ENCODE measurements at regions not wholly inside any gene's neighbourhood (a gene's known extent, or its start where the extent isn't known, plus 50 kb on each side); places are given as distances from the start of the nearest gene placed in this dataset.

GRCh38 chr2:152827944-152828343, 109.5 kb downstream of the ARL6IP6 start:
- H3K36me3 ChIP-seq (ENCODE audit: control insufficient read depth, insufficient read depth, low read length): no peaks in the 10 kb centered on the region
- no peak overlapping the region for H3K4me3 ChIP-seq (ENCODE audit: low read depth, low read length)
- no peak for DNase-seq (ENCODE audit: low read depth)
- H3K27me3 ChIP-seq (ENCODE audit: control insufficient read depth, insufficient read depth, low read length): no peaks in the 10 kb centered on the region
- no peak for TF ChIP-seq CTCF (IDR thresholded peaks at IDR 0.05; ENCODE audit: insufficient read depth, low read length, poor library complexity, severe bottlenecking)

GRCh38 chr2:152826581-152827279, 108.3 kb downstream of the ARL6IP6 start:
- TF ChIP-seq CTCF (IDR thresholded peaks at IDR 0.05; ENCODE audit: insufficient read depth, low read length, poor library complexity, severe bottlenecking): no peak
- H3K4me3 ChIP-seq (ENCODE audit: low read depth, low read length): no peak overlapping the region
- peak; percentile 26 for DNase-seq (ENCODE audit: low read depth)

GRCh38 chr2:152825834-152826233, 107.4 kb downstream of the ARL6IP6 start:
- Histone ChIP-seq H3K27me3 (ENCODE audit: control insufficient read depth, insufficient read depth, low read length) (no peaks in the 10 kb centered on the region), H3K36me3 (ENCODE audit: control insufficient read depth, insufficient read depth, low read length) (no peaks in the 10 kb centered on the region), H3K4me3 (ENCODE audit: low read depth, low read length) (no peak overlapping the region)
- DNase-seq (ENCODE audit: low read depth): no peak
- TF ChIP-seq CTCF (IDR thresholded peaks at IDR 0.05; ENCODE audit: insufficient read depth, low read length, poor library complexity, severe bottlenecking): no peak

More at GRCh38 chr2:152826581-152827279, 108.3 kb downstream of the ARL6IP6 start:
- Histone ChIP-seq H3K27me3 (ENCODE audit: control insufficient read depth, insufficient read depth, low read length) (no peaks in the 10 kb centered on the region), H3K36me3 (ENCODE audit: control insufficient read depth, insufficient read depth, low read length) (no peaks in the 10 kb centered on the region)

- H3K4me3 ChIP-seq (ENCODE audit: low read depth, low read length): no peak overlapping the region
- no peak for TF ChIP-seq CTCF (IDR thresholded peaks at IDR 0.05; ENCODE audit: insufficient read depth, low read length, poor library complexity, severe bottlenecking)
- DNase-seq (ENCODE audit: low read depth): no peak
- no peaks in the 10 kb centered on the region for H3K36me3 ChIP-seq (ENCODE audit: control insufficient read depth, insufficient read depth, low read length)
- H3K27me3 ChIP-seq (ENCODE audit: control insufficient read depth, insufficient read depth, low read length): no peaks in the 10 kb centered on the region
Observed at GRCh38 chr2:152823905-152824304, 105.5 kb downstream of the ARL6IP6 start.

GRCh38 chr2:152822676-152823075, 104.3 kb downstream of the ARL6IP6 start:
- Histone ChIP-seq H3K27me3 (ENCODE audit: control insufficient read depth, insufficient read depth, low read length) (no peaks in the 10 kb centered on the region), H3K4me3 (ENCODE audit: low read depth, low read length) (no peak overlapping the region), H3K36me3 (ENCODE audit: control insufficient read depth, insufficient read depth, low read length) (no peaks in the 10 kb centered on the region)
- no peak for TF ChIP-seq CTCF (IDR thresholded peaks at IDR 0.05; ENCODE audit: insufficient read depth, low read length, poor library complexity, severe bottlenecking)
- no peak for DNase-seq (ENCODE audit: low read depth)

- H3K36me3 ChIP-seq (ENCODE audit: control insufficient read depth, insufficient read depth, low read length): no peaks in the 10 kb centered on the region
- H3K27me3 ChIP-seq (ENCODE audit: control insufficient read depth, insufficient read depth, low read length): no peaks in the 10 kb centered on the region
- H3K4me3 ChIP-seq (ENCODE audit: low read depth, low read length): no peak overlapping the region
- no peak for TF ChIP-seq CTCF (IDR thresholded peaks at IDR 0.05; ENCODE audit: insufficient read depth, low read length, poor library complexity, severe bottlenecking)
- DNase-seq (ENCODE audit: low read depth): no peak
Observed at GRCh38 chr2:152820048-152820447, 101.6 kb downstream of the ARL6IP6 start.

Data from kidney epithelial cell (primary cell).